ENCODE measurements at regions not wholly inside any gene's neighbourhood (a gene's known extent, or its start where the extent isn't known, plus 50 kb on each side); places are given as distances from the start of the nearest gene placed in this dataset.

GRCh38 chr22:35152316-35152715, 86.4 kb downstream of the ISX start:
- DNase-seq (ENCODE audit: low spot score in 2 of 2): no peak
- 61 to 69% methylated on average over 8 of the region's 8 CpGs for WGBS, 2 donors
- TF ChIP-seq CTCF (IDR thresholded peaks at IDR 0.05) (no peak), POLR2A (IDR thresholded peaks at IDR 0.05) (no peak)
- no peak overlapping the region for H3K4me3 ChIP-seq (ENCODE audit: low read depth, poor library complexity, severe bottlenecking)
- intact Hi-C loops (cut with DNase I; ENCODE audit: low total_unique reads): loop anchor here (10.0 kb wide), 2 partner anchors 738 to 1848 kb away; no protein-coding TSS in a partner anchor

- DNase-seq (ENCODE audit: low spot score in 2 of 2): peak in 1 of 2 donors; percentile 15
Measured at GRCh38 chr22:35154937-35155387, 89.0 kb downstream of the ISX start.

GRCh38 chr22:35155403-35156025, 89.6 kb downstream of the ISX start:
- DNase-seq (ENCODE audit: low spot score in 2 of 2): peak in 1 of 2 donors; percentile 23
- 50 to 64% methylated on average over 7 of the region's 7 CpGs for WGBS, 2 donors
- H3K4me3 ChIP-seq (ENCODE audit: low read depth, poor library complexity, severe bottlenecking): no peak overlapping the region
- no peak for TF ChIP-seq POLR2A (IDR thresholded peaks at IDR 0.05)
- TF ChIP-seq CTCF (IDR thresholded peaks at IDR 0.05): no peak
- intact Hi-C loops (cut with DNase I; ENCODE audit: low total_unique reads): loop anchor here (10.0 kb wide), 2 partner anchors 741 to 1851 kb away; no protein-coding TSS in a partner anchor

More at GRCh38 chr22:35154937-35155387, 89.0 kb downstream of the ISX start:
- TF ChIP-seq POLR2A (IDR thresholded peaks at IDR 0.05) (no peak), CTCF (IDR thresholded peaks at IDR 0.05) (no peak)
- H3K4me3 ChIP-seq (ENCODE audit: low read depth, poor library complexity, severe bottlenecking): no peak overlapping the region
- intact Hi-C loops (cut with DNase I; ENCODE audit: low total_unique reads): loop anchor here (10.0 kb wide), 2 partner anchors 740 to 1850 kb away; no protein-coding TSS in a partner anchor
- 10 to 12% methylated on average over 10 of the region's 10 CpGs for WGBS, 2 donors

- intact Hi-C loops (cut with DNase I; ENCODE audit: low total_unique reads): loop anchor here (10.0 kb wide), 2 partner anchors 742 to 1852 kb away; no protein-coding TSS in a partner anchor
- WGBS, 2 donors: 18 to 23% methylated on average over 3 of the region's 3 CpGs
- TF ChIP-seq CTCF (IDR thresholded peaks at IDR 0.05) (no peak), POLR2A (IDR thresholded peaks at IDR 0.05) (no peak)
Measured at GRCh38 chr22:35156945-35157344, 91.0 kb downstream of the ISX start.

GRCh38 chr22:35158336-35158735, 92.4 kb downstream of the ISX start:
- 45 to 55% methylated on average over 7 of the region's 7 CpGs for WGBS, 2 donors
- TF ChIP-seq CTCF (IDR thresholded peaks at IDR 0.05): no peak
- TF ChIP-seq POLR2A (IDR thresholded peaks at IDR 0.05): no peak
- H3K4me3 ChIP-seq (ENCODE audit: low read depth, poor library complexity, severe bottlenecking): no peak overlapping the region
- no peak for DNase-seq (ENCODE audit: low spot score in 2 of 2)
- intact Hi-C loops (cut with DNase I; ENCODE audit: low total_unique reads): loop anchor here (10.0 kb wide), 2 partner anchors 744 to 1854 kb away; no protein-coding TSS in a partner anchor

More at GRCh38 chr22:35156945-35157344, 91.0 kb downstream of the ISX start:
- no peak overlapping the region for H3K4me3 ChIP-seq (ENCODE audit: low read depth, poor library complexity, severe bottlenecking)
- DNase-seq (ENCODE audit: low spot score in 2 of 2): peak in 1 of 2 donors; percentile 10

Measured in lower leg skin (tissue), 4 donors.